HFF-Myc (cell line): ENCODE measurements at regions not wholly inside any gene's neighbourhood (a gene's known extent, or its start where the extent isn't known, plus 50 kb on each side); places are given as distances from the start of the nearest gene placed in this dataset.

ENCODE experiments used
- DNase-seq: peaks from one replicate; pipeline ENCODE4 v3.0.0-alpha.2; 2011; ENCODE audit warnings: low read depth; ENCODE audit errors: extremely low read depth
- H3K4me3 ChIP-seq: replicated peaks from 2 replicates; pipeline ENCODE4 v1.5.1; 2011; ENCODE audit warnings: low read depth, mild to moderate bottlenecking, control low read depth, low read length
- TF ChIP-seq, protein P1 (sequence below): IDR thresholded peaks from 2 replicates; pipeline ENCODE4 v1.5.1; 2012; ENCODE audit warnings: mild to moderate bottlenecking, low read depth, low read length, control low read depth; ENCODE audit errors: missing control alignments

DNA sequence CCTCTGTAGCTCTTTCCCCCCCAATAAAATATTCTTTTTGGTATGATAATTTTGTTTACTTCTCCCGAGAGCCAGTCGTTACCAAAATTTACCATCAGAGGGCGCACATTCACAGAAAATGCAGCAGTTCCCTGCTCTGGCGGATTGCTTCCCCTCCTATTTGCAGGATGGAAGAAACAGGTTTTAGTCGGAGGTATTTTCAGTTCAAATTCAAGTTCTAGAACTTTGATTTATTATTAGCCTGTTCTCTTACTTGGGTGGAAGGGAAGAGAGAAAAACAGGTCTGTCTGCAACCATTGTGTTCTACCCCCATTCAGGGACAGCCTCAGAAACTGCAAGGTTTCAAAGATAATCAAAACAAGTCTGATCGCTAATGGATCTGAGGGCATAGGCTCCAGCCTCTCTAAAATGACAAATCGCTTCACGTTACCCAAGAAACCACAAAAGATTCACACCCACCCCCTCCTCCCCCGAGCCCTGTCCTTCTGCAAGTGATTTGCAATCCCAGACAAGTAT is 263.8 kb upstream of the RPS6KA3 start:
- TF ChIP-seq, protein P1, sequence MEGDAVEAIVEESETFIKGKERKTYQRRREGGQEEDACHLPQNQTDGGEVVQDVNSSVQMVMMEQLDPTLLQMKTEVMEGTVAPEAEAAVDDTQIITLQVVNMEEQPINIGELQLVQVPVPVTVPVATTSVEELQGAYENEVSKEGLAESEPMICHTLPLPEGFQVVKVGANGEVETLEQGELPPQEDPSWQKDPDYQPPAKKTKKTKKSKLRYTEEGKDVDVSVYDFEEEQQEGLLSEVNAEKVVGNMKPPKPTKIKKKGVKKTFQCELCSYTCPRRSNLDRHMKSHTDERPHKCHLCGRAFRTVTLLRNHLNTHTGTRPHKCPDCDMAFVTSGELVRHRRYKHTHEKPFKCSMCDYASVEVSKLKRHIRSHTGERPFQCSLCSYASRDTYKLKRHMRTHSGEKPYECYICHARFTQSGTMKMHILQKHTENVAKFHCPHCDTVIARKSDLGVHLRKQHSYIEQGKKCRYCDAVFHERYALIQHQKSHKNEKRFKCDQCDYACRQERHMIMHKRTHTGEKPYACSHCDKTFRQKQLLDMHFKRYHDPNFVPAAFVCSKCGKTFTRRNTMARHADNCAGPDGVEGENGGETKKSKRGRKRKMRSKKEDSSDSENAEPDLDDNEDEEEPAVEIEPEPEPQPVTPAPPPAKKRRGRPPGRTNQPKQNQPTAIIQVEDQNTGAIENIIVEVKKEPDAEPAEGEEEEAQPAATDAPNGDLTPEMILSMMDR: peak; percentile 57
- no peak overlapping the region for H3K4me3 ChIP-seq
- no peak for DNase-seq

DNA sequence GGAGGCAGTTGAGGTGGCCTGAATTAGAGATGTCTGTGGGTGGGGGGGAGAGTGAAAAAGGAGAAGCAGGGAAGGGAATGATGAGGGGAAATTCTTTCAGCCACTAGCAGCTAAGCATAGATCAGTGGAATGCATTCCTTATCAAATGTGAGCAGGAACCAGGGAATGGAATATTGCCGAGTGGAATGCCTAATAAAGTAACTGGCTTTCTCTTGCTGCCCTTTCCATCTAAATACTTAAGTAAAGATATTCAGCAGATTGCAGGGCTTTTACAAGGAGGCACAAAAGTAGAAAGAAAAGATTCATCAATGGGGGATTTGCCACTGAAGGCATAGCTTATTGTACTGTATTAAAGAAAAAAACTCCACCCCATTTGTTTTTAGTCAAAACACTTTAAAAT is 263.0 kb upstream of the RPS6KA3 start:
- TF ChIP-seq, protein P1: no peak
- H3K4me3 ChIP-seq: no peak overlapping the region
- DNase-seq: no peak

DNA sequence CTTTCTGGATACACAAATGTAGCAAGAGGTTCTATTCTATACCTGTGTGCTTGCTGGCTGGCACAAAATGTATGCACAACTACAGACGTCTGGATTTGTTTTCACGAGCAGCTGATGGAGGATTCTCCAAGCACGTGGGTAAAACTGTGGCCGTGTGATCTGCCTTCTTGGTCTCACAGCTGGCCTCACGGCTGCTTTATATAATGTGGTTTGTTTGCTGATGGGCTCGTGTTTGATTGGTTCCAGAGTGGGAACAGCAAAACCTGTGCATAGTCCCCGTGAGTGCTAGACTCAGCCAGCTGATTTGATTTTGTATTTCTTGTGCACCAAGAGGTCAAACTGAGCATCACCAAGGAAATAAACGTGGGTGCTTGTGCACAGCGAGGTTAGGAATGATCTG is 262.6 kb upstream of the RPS6KA3 start:
- TF ChIP-seq, protein P1: no peak
- DNase-seq: no peak
- no peak overlapping the region for H3K4me3 ChIP-seq

DNA sequence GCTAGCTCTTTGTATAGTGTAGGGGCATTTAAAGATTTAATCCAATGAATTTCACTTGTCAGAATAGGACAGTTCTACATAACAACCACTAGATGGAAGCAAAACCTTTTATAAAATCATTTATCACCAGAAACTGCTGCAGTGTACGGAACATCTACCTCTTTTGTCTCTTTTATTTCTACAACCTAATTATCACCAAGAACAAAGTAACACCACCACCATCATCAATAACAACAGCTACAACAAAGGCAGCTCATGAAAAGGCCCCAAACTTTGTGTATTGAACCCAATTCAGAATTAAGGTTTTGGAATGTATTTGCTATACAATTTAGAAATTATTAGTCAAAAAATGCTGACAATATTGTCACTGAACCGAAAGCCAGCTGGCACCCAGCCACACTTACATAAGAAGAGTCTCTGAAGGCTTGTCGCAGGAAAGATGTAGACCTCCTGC is 260.9 kb upstream of the RPS6KA3 start:
- no peak for DNase-seq
- no peak overlapping the region for H3K4me3 ChIP-seq
- TF ChIP-seq, protein P1: peak; percentile 4

DNA sequence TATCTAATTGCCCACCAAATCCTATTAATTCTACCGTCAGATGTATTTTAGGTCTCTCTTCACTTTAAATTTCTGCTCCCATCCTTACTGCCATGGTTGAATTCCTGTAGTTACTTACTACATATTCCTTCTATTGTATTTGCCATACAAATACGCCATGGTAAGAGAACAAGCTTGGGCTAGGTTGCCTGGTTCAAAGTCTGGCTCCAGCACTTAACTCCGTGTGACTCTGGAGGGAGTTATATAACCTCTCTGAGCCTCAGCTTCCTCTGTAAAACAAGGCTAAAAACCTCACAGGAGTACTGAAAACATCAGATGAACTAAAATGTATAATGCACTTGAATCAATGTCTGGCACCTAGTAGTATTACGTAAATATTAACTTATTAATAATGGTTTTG is 260.3 kb upstream of the RPS6KA3 start:
- DNase-seq: no peak
- H3K4me3 ChIP-seq: no peak overlapping the region
- TF ChIP-seq, protein P1: no peak

DNA sequence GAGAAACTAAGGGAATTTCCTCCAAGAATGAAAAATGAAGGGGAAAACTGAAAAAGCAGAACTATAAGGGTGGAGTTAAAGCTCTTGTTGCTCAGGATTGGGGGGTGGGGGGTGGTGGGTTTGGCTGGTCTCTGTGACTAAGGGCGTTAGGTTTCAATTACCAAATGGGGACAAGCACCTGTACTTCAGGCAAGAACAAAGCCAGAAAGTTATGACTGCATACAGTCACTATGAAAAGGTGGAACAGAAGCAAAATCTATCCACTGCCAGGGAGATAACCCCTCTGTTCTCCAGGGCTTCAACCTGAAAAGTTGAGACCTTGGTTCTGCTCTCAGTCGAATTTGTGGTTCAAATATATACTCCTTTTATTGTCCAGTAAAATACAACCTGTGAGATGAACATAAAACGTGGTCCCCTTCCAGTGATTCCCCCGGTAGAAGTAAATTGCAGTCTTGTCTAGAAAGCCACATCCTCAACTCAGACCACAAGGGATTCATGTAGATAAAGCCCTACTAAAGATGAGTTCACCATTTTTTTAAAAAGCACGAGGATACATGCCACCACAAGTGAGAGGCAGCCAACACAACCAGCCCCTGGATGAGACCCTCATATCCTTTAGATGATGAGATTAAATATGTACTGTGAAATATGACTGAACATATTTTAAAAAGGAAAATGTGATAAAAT is 257.1 kb upstream of the RPS6KA3 start:
- DNase-seq: no peak
- TF ChIP-seq, protein P1: no peak
- no peak overlapping the region for H3K4me3 ChIP-seq

DNA sequence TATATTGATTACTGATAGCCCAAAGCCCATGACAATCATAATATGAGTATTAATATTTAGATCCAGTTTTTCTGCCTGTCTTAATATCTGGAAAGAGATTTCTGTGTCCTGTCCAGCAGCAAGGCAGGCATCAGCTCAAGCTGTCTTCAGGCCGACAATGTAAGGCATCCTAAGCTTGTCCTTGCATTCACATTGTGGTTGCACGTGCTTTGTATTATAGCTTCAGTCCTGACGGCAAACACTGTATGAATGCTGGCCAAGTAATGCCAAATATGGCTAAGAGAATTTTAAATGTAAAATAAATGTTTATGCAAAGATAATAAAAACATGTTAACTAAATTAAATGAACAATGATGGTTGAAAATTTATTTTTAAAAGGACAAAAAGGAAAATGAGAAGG is 255.7 kb upstream of the RPS6KA3 start:
- TF ChIP-seq, protein P1: no peak
- no peak for DNase-seq
- no peak overlapping the region for H3K4me3 ChIP-seq
